OCI-LY7 (cell line): ENCODE measurements at regions not wholly inside any gene's neighbourhood (a gene's known extent, or its start where the extent isn't known, plus 50 kb on each side); places are given as distances from the start of the nearest gene placed in this dataset.

Experiments
- CTCF ChIP-seq: fragments of 200-600 bp; sonication (generic); conservative IDR thresholded peaks from 2 replicates; pipeline ENCODE4 v1.5.1; 2014; ENCODE audit warnings: mild to moderate bottlenecking, antibody characterized with exemption, low read length, moderate library complexity, mixed read lengths
- EZH2phosphoT487 ChIP-seq: fragments of 200-600 bp; sonication (generic); IDR thresholded peaks from 2 replicates; pipeline ENCODE4 v1.6.1; 2018; ENCODE audit warnings: low read depth, borderline replicate concordance, mild to moderate bottlenecking, mixed run types, antibody characterized with exemption, low read length, moderate library complexity, mixed read lengths

- no peak for TF ChIP-seq EZH2phosphoT487
- TF ChIP-seq CTCF, result no peak
Measured at GRCh38 chr5:78706825-78707224, 58.3 kb upstream of the LHFPL2 start.
